Mammary epithelial cell (primary cell): ENCODE measurements at regions not wholly inside any gene's neighbourhood (a gene's known extent, or its start where the extent isn't known, plus 50 kb on each side); places are given as distances from the start of the nearest gene placed in this dataset.

Experiments
- EZH2 ChIP-seq: IDR thresholded peaks from 2 replicates; pipeline ENCODE4 v1.6.1; 2012; ENCODE audit warnings: low read length, inconsistent platforms, borderline replicate concordance
- TF ChIP-seq, protein P1 (sequence below), 2 donors: IDR thresholded peaks in 1 of 2; conservative IDR thresholded peaks in 1 of 2; 2 replicates each; pipeline ENCODE4 v1.5.1; 2011 to 2012; ENCODE audit warnings: inconsistent platforms in 2 of 2, low read length in 2 of 2, mild to moderate bottlenecking in 2 of 2, control low read depth in 1 of 2, low read depth in 1 of 2; ENCODE audit not compliant: insufficient read depth in 1 of 2; ENCODE audit errors: extremely low read depth in 1 of 2

DNA sequence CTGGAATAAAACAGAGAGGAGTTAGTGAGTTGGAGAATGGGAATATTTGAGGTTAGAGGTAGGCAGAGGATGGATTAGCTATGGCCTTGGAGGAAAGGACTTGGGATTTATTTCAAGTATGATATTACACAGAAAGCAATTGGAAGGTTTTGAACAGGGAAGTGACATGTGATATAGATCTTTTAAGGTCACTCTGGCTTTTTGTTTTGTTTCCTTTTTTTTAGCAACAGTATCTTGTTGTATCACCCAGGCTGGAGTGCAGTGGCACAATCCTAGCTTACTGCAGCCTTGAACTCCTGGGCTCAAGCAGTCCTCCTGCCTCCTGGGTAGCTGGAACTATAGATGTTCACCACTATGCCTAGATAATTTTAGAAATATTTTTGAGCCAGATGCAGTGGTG lies 190.3 kb downstream of the UTRN start:
- TF ChIP-seq, protein P1, sequence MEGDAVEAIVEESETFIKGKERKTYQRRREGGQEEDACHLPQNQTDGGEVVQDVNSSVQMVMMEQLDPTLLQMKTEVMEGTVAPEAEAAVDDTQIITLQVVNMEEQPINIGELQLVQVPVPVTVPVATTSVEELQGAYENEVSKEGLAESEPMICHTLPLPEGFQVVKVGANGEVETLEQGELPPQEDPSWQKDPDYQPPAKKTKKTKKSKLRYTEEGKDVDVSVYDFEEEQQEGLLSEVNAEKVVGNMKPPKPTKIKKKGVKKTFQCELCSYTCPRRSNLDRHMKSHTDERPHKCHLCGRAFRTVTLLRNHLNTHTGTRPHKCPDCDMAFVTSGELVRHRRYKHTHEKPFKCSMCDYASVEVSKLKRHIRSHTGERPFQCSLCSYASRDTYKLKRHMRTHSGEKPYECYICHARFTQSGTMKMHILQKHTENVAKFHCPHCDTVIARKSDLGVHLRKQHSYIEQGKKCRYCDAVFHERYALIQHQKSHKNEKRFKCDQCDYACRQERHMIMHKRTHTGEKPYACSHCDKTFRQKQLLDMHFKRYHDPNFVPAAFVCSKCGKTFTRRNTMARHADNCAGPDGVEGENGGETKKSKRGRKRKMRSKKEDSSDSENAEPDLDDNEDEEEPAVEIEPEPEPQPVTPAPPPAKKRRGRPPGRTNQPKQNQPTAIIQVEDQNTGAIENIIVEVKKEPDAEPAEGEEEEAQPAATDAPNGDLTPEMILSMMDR (conservative IDR thresholded peaks at IDR 0.05 in 1 of 2, IDR thresholded peaks at IDR 0.05 in 1 of 2; ENCODE audit: extremely low read depth in 1 of 2, insufficient read depth in 1 of 2, low read depth in 1 of 2, low read length in 2 of 2): no peak
- no peak for TF ChIP-seq EZH2
